ENCODE measurements at regions not wholly inside any gene's neighbourhood (a gene's known extent, or its start where the extent isn't known, plus 50 kb on each side); places are given as distances from the start of the nearest gene placed in this dataset.

GRCh38 chr11:128250482-128250881 lies 336.9 kb downstream of the ETS1 start:
- TF ChIP-seq, protein P1, sequence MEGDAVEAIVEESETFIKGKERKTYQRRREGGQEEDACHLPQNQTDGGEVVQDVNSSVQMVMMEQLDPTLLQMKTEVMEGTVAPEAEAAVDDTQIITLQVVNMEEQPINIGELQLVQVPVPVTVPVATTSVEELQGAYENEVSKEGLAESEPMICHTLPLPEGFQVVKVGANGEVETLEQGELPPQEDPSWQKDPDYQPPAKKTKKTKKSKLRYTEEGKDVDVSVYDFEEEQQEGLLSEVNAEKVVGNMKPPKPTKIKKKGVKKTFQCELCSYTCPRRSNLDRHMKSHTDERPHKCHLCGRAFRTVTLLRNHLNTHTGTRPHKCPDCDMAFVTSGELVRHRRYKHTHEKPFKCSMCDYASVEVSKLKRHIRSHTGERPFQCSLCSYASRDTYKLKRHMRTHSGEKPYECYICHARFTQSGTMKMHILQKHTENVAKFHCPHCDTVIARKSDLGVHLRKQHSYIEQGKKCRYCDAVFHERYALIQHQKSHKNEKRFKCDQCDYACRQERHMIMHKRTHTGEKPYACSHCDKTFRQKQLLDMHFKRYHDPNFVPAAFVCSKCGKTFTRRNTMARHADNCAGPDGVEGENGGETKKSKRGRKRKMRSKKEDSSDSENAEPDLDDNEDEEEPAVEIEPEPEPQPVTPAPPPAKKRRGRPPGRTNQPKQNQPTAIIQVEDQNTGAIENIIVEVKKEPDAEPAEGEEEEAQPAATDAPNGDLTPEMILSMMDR (IDR thresholded peaks at IDR 0.05): no peak
- no peak for TF ChIP-seq REST (IDR thresholded peaks at IDR 0.05; ENCODE audit: low read depth, low read length)
- no peak for TF ChIP-seq JUND (IDR thresholded peaks at IDR 0.05)
- TF ChIP-seq GABPA (IDR thresholded peaks at IDR 0.05; ENCODE audit: low read depth): no peak
- no peak for TF ChIP-seq TEAD4 (IDR thresholded peaks at IDR 0.05; ENCODE audit: borderline replicate concordance, insufficient read depth)
- no peak for TF ChIP-seq POLR2AphosphoS5 (IDR thresholded peaks at IDR 0.05; ENCODE audit: low read depth, low read length)
- no peak for TF ChIP-seq GATA2 (CRISPR knock-in tag; IDR thresholded peaks at IDR 0.05)
- no peak for TF ChIP-seq TAF1 (IDR thresholded peaks at IDR 0.05; ENCODE audit: borderline replicate concordance, low read depth, low read length)
- no peak for TF ChIP-seq MXI1 (IDR thresholded peaks at IDR 0.05; ENCODE audit: low read depth, low read length)

Data from SK-N-SH (cell line).